Liver (tissue), 7 donors: ENCODE measurements at regions not wholly inside any gene's neighbourhood (a gene's known extent, or its start where the extent isn't known, plus 50 kb on each side); places are given as distances from the start of the nearest gene placed in this dataset.

ENCODE experiments used
- DNase-seq: peaks from one replicate; pipeline ENCODE4 v3.0.0-alpha.2; 2017; ENCODE audit warnings: low spot score
- H3K27ac ChIP-seq, 2 donors: one replicate each; pipeline ENCODE4 v1.7.0; 2013; ENCODE audit warnings: inconsistent platforms in 2 of 2, low read length in 2 of 2, control low read depth in 1 of 2, low read depth in 1 of 2, mild to moderate bottlenecking in 1 of 2
- H3K27me3 ChIP-seq, 4 donors: one replicate each; pipeline versions ENCODE4 v1.6.1 to v1.7.0; 2013; ENCODE audit warnings: low read length in 3 of 4, inconsistent platforms in 1 of 4, mild to moderate bottlenecking in 1 of 4, moderate library complexity in 1 of 4; ENCODE audit not compliant: control insufficient read depth in 4 of 4, insufficient read depth in 4 of 4
- H3K36me3 ChIP-seq, 4 donors: one replicate each; pipeline versions ENCODE4 v1.6.1 to v1.7.0; 2013; ENCODE audit warnings: low read length in 3 of 4, mild to moderate bottlenecking in 3 of 4, low read depth in 1 of 4, moderate library complexity in 1 of 4; ENCODE audit not compliant: control insufficient read depth in 4 of 4, insufficient read depth in 3 of 4
- H3K4me1 ChIP-seq, 4 donors: one replicate each; pipeline versions ENCODE4 v1.6.1 to v1.7.0; 2013; ENCODE audit warnings: low read length in 3 of 4, mild to moderate bottlenecking in 3 of 4, moderate library complexity in 1 of 4; ENCODE audit not compliant: control insufficient read depth in 4 of 4, insufficient read depth in 4 of 4
- H3K4me3 ChIP-seq, 3 donors: one replicate each; pipeline versions ENCODE4 v1.6.1 to v1.7.0; 2013; ENCODE audit warnings: low read length in 3 of 3, control low read depth in 1 of 3, low read depth in 1 of 3, mild to moderate bottlenecking in 1 of 3
- H3K9ac ChIP-seq, 2 donors: one replicate each; pipeline ENCODE4 v1.7.0; 2013; ENCODE audit warnings: low read length in 2 of 2, mild to moderate bottlenecking in 2 of 2, moderate library complexity in 2 of 2, control low read depth in 1 of 2, low read depth in 1 of 2
- H3K9me3 ChIP-seq, 4 donors: one replicate each; pipeline versions ENCODE4 v1.6.1 to v1.7.0; 2013; ENCODE audit warnings: low read length in 3 of 4; ENCODE audit not compliant: control insufficient read depth in 4 of 4
- ATF3 ChIP-seq: IDR thresholded peaks from 2 replicates; pipeline ENCODE4 v1.6.1; 2016; ENCODE audit warnings: antibody characterized with exemption
- EGR1 ChIP-seq, 2 donors: IDR thresholded peaks; 2 replicates each; pipeline ENCODE4 v1.6.1; 2016 to 2018; ENCODE audit warnings: antibody characterized with exemption in 2 of 2, low read depth in 2 of 2
- FOXA1 ChIP-seq: IDR thresholded peaks from 2 replicates; pipeline ENCODE4 v1.6.1; 2016; ENCODE audit warnings: antibody characterized with exemption
- FOXA2 ChIP-seq: IDR thresholded peaks from 2 replicates; pipeline ENCODE4 v1.6.1; 2016; ENCODE audit warnings: antibody characterized with exemption
- GABPA ChIP-seq, 2 donors: IDR thresholded peaks in 1 of 2; conservative IDR thresholded peaks in 1 of 2; 2 replicates each; pipeline ENCODE4 v1.6.1; 2016; ENCODE audit warnings: antibody characterized with exemption in 2 of 2, mild to moderate bottlenecking in 1 of 2, moderate library complexity in 1 of 2
- HNF4A ChIP-seq, 2 donors: conservative IDR thresholded peaks; 2 replicates each; pipeline ENCODE4 v1.6.1; 2016; ENCODE audit warnings: antibody characterized with exemption in 2 of 2, mild to moderate bottlenecking in 2 of 2
- HNF4G ChIP-seq: IDR thresholded peaks from 2 replicates; pipeline ENCODE4 v1.6.1; 2016; ENCODE audit warnings: antibody characterized with exemption
- JUND ChIP-seq, 2 donors: IDR thresholded peaks; 2 replicates each; pipeline ENCODE4 v1.6.1; 2016; ENCODE audit warnings: antibody characterized with exemption in 2 of 2
- MAX ChIP-seq: IDR thresholded peaks from 2 replicates; pipeline ENCODE4 v1.6.1; 2016; ENCODE audit warnings: antibody characterized with exemption
- NR2F2 ChIP-seq: IDR thresholded peaks from 2 replicates; pipeline ENCODE4 v1.6.1; 2016; ENCODE audit warnings: antibody characterized with exemption
- RAD21 ChIP-seq, 2 donors: IDR thresholded peaks; 2 replicates each; pipeline ENCODE4 v1.6.1; 2016; ENCODE audit warnings: antibody characterized with exemption in 2 of 2, mild to moderate bottlenecking in 2 of 2
- REST ChIP-seq: IDR thresholded peaks from 2 replicates; pipeline ENCODE4 v1.6.1; 2016; ENCODE audit warnings: antibody characterized with exemption, mild to moderate bottlenecking
- RXRA ChIP-seq, 2 donors: IDR thresholded peaks; 2 replicates each; pipeline ENCODE4 v1.6.1; 2017 to 2018; ENCODE audit warnings: antibody characterized with exemption in 2 of 2, mild to moderate bottlenecking in 1 of 2
- SP1 ChIP-seq: IDR thresholded peaks from 2 replicates; pipeline ENCODE4 v1.6.1; 2018; ENCODE audit warnings: antibody characterized with exemption, mild to moderate bottlenecking
- TAF1 ChIP-seq: conservative IDR thresholded peaks from 2 replicates; pipeline ENCODE4 v1.6.1; 2016; ENCODE audit warnings: antibody characterized with exemption, mild to moderate bottlenecking
- YY1 ChIP-seq: IDR thresholded peaks from 2 replicates; pipeline ENCODE4 v1.6.1; 2016; ENCODE audit warnings: antibody characterized with exemption, mild to moderate bottlenecking
- ZBTB33 ChIP-seq: IDR thresholded peaks from 2 replicates; pipeline ENCODE4 v1.6.1; 2016; ENCODE audit warnings: antibody characterized with exemption
- WGBS: extraction: QIAGEN DNeasy Blood & Tissue Kit; methylation state at CpG from one replicate; pipeline ENCODE4 v1.1.7; 2013; 5-methylcytosine and 5-hydroxymethylcytosine counted together
- donor health status: healthy.
- donor health status: healthy.
- donor health status: healthy.
- donor health status: healthy.

GRCh38 chr20:58590679-58591473 lies 60.2 kb upstream of the STX16 start:
- H3K36me3 ChIP-seq: no peaks in the 10 kb centered on the region
- H3K27me3 ChIP-seq: peaks cover 0 to 2% (median 0%) of the 10 kb centered on the region in 4 donors
- H3K27ac ChIP-seq: no peak overlapping the region
- peaks cover 0 to 4% (median 0%) of the 10 kb centered on the region in 4 donors for H3K9me3 ChIP-seq
- H3K4me3 ChIP-seq: no peak overlapping the region
- no peaks in the 10 kb centered on the region for H3K4me1 ChIP-seq
- H3K9ac ChIP-seq: no peak overlapping the region
- DNase-seq: no peak
- TF ChIP-seq TAF1 (no peak), EGR1 (IDR thresholded peaks at IDR 0.05; ENCODE audit: low read depth in 2 of 2) (no peak), ZBTB33 (no peak), SP1 (no peak), REST (no peak), HNF4G (no peak), NR2F2 (no peak), GABPA (IDR thresholded peaks at IDR 0.05 in 1 of 2, conservative IDR thresholded peaks at IDR 0.05 in 1 of 2) (no peak), HNF4A (conservative IDR thresholded peaks at IDR 0.05) (no peak)
- 68% methylated on average over 12 of the region's 12 CpGs for WGBS

GRCh38 chr20:58587467-58587866 lies 63.6 kb upstream of the STX16 start:
- Histone ChIP-seq H3K9ac (no peak overlapping the region), H3K4me3 (no peak overlapping the region), H3K27me3 (peaks cover 0 to 2% (median 0%) of the 10 kb centered on the region in 4 donors), H3K9me3 (peaks cover 0 to 4% (median 0%) of the 10 kb centered on the region in 4 donors), H3K4me1 (no peaks in the 10 kb centered on the region), H3K27ac (no peak overlapping the region), H3K36me3 (no peaks in the 10 kb centered on the region)
- 80% methylated on average over 9 of the region's 9 CpGs for WGBS
- DNase-seq: no peak
- TF ChIP-seq HNF4A (conservative IDR thresholded peaks at IDR 0.05) (no peak), FOXA2 (no peak), GABPA (IDR thresholded peaks at IDR 0.05 in 1 of 2, conservative IDR thresholded peaks at IDR 0.05 in 1 of 2) (no peak), REST (no peak), MAX (no peak), HNF4G (no peak), FOXA1 (no peak), TAF1 (no peak), NR2F2 (no peak), JUND (IDR thresholded peaks at IDR 0.05) (no peak), SP1 (no peak), RAD21 (IDR thresholded peaks at IDR 0.05) (no peak), ZBTB33 (no peak), EGR1 (IDR thresholded peaks at IDR 0.05; ENCODE audit: low read depth in 2 of 2) (no peak), ATF3 (no peak), RXRA (IDR thresholded peaks at IDR 0.05) (no peak), YY1 (no peak)
